Myocyte (in vitro differentiated cells): ENCODE measurements at regions not wholly inside any gene's neighbourhood (a gene's known extent, or its start where the extent isn't known, plus 50 kb on each side); places are given as distances from the start of the nearest gene placed in this dataset.
"Not testable (repeated sequence)": the region's sequence is repeated elsewhere in the genome, so short reads cannot be mapped to it uniquely, and the experiment has no call there.

ENCODE experiments used
- DNase-seq: peaks from one replicate; pipeline ENCODE4 v3.0.0-alpha.2; 2012; ENCODE audit warnings: low read depth

GRCh38 chr22:15832235-15832634, 142.4 kb downstream of the POTEH start:
- not testable (repeated sequence) for DNase-seq

GRCh38 chr22:15835729-15836128, 145.9 kb downstream of the POTEH start:
- DNase-seq = not testable (repeated sequence)

GRCh38 chr22:15849772-15850171, 159.9 kb downstream of the POTEH start:
- DNase-seq = not testable (repeated sequence)

GRCh38 chr22:15853716-15854373, 164.0 kb downstream of the POTEH start:
- not testable (repeated sequence) for DNase-seq

- DNase-seq = not testable (repeated sequence)
Measured at GRCh38 chr22:15854421-15854820, 164.6 kb downstream of the POTEH start.

GRCh38 chr22:15854978-15855377, 165.2 kb downstream of the POTEH start:
- DNase-seq = not testable (repeated sequence)

- not testable (repeated sequence) for DNase-seq
Measured at GRCh38 chr22:15880926-15881325, 191.1 kb downstream of the POTEH start.

- not testable (repeated sequence) for DNase-seq
Measured at GRCh38 chr22:15904326-15904725, 214.5 kb downstream of the POTEH start.

- not testable (repeated sequence) for DNase-seq
Measured at GRCh38 chr22:15911704-15912103, 221.9 kb downstream of the POTEH start.

- not testable (repeated sequence) for DNase-seq
Measured at GRCh38 chr22:15919120-15919519, 229.3 kb downstream of the POTEH start.

- DNase-seq = not testable (repeated sequence)
Measured at GRCh38 chr22:15920941-15921340, 231.1 kb downstream of the POTEH start.

GRCh38 chr22:15922132-15922531, 232.3 kb downstream of the POTEH start:
- not testable (repeated sequence) for DNase-seq

GRCh38 chr22:15922666-15923065, 232.8 kb downstream of the POTEH start:
- DNase-seq = not testable (repeated sequence)

GRCh38 chr22:15924820-15925219, 235.0 kb downstream of the POTEH start:
- not testable (repeated sequence) for DNase-seq

- DNase-seq = not testable (repeated sequence)
Measured at GRCh38 chr22:15927172-15927571, 237.3 kb downstream of the POTEH start.
